Uterus (tissue), 2 donors: ENCODE measurements at regions not wholly inside any gene's neighbourhood (a gene's known extent, or its start where the extent isn't known, plus 50 kb on each side); places are given as distances from the start of the nearest gene placed in this dataset.

ENCODE experiments used
- POLR2A ChIP-seq, 2 donors: fragments of 450-650 bp; IDR thresholded peaks; one replicate each; pipeline ENCODE4 v1.6.1; 2016; ENCODE audit warnings: antibody characterized with exemption in 2 of 2, mild to moderate bottlenecking in 1 of 2, moderate library complexity in 1 of 2
- TF ChIP-seq, protein P1 (sequence below), 4 experiments: fragments of 200-600 bp in 2 of 4; fragments of 450-650 bp in 2 of 4; sonication (generic) in 2 of 4; IDR thresholded peaks; one replicate each; pipeline ENCODE4 v1.5.1; 2016 to 2019; ENCODE audit warnings: antibody characterized with exemption in 4 of 4, mild to moderate bottlenecking in 2 of 4, moderate library complexity in 1 of 4

DNA sequence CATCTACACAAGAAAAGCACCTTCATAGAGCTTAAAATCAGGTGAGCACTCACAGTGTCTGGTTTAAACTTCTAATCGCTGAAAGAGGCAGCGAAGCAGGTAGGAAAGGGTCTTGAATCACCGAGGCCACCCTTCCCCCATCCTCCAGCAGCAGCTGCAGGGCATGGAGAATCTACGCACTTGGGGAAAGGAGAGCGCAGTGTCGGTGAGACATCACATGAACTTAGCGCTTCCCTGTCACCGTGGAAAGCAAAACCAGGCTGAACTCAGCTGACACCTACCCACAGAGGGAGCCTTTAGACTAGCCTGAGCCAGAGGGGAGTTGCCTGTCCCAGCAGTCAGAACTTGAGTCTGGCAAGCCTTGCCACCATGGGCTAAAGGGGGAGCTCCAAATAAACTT lies 197.2 kb upstream of the ZFP42 start:
- TF ChIP-seq, protein P1, sequence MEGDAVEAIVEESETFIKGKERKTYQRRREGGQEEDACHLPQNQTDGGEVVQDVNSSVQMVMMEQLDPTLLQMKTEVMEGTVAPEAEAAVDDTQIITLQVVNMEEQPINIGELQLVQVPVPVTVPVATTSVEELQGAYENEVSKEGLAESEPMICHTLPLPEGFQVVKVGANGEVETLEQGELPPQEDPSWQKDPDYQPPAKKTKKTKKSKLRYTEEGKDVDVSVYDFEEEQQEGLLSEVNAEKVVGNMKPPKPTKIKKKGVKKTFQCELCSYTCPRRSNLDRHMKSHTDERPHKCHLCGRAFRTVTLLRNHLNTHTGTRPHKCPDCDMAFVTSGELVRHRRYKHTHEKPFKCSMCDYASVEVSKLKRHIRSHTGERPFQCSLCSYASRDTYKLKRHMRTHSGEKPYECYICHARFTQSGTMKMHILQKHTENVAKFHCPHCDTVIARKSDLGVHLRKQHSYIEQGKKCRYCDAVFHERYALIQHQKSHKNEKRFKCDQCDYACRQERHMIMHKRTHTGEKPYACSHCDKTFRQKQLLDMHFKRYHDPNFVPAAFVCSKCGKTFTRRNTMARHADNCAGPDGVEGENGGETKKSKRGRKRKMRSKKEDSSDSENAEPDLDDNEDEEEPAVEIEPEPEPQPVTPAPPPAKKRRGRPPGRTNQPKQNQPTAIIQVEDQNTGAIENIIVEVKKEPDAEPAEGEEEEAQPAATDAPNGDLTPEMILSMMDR (IDR thresholded peaks at IDR 0.05), result no peak
- TF ChIP-seq POLR2A (IDR thresholded peaks at IDR 0.05), result no peak
